ENCODE measurements at regions not wholly inside any gene's neighbourhood (a gene's known extent, or its start where the extent isn't known, plus 50 kb on each side); places are given as distances from the start of the nearest gene placed in this dataset.

- no peak for DNase-seq
These were observed 480.0 kb downstream of the KCTD12 start for GRCh38 chr13:76406243-76406642.

DNA sequence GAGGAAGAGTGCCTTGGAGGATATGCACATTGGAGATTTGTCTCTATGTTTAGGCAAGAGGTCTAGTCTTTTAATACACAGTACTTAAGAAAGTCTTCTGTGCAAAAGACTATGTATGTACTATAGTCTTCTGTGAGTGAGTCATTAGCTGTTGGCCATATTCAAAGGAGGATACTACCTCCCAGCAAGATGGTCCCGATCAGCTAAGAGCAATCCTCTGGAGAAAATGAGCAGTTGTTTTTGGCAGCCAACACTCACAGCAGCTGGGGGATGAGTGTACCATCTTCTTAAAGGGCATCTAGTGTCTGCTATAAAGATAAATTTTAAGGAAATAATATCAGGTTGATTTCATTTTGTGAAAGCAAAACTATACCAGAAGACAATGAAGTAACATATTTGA lies 487.8 kb downstream of the KCTD12 start:
- no peak for DNase-seq

DNA sequence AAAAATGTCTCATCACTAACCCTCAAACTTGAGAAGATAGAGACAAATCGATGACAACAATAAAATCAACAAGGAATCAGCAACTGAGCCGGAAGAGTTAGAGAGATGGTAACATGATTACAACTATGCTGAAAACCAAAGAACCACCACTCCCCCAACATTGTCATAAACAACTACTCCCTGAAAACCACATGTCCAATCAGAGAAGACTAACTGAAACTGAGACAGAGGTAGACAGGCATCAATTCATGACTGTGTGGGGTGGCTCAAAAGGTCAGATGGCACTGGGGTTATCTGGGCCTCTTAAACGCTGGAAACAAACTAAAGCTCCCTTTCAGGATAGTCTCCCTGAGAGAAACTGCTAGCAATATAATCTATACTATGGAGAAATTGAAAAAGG lies 488.8 kb downstream of the KCTD12 start:
- DNase-seq, result peak; percentile 42

DNA sequence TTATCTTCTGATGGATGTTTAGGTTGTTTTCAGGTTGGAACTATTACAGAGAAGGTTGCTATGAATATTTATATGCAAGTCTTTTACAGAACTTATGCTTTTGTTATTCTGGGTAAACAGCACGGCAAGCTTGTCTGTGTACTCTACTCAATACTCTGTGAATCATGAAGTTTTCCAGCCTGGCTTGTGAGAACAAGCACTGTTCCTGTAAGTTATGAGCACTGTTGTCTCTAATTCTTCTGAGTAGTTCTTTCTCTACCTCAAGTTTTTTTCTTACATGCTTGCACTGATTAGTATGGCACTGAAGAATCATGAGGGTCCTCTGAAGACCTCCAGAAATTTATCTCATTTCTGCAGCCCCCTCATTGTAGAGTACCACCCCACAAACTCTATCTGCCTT lies 496.9 kb downstream of the KCTD12 start:
- DNase-seq, result no peak

GRCh38 chr13:76387566-76387965 lies 498.6 kb downstream of the KCTD12 start:
- DNase-seq, result no peak

GRCh38 chr13:76386321-76386720 lies 499.9 kb downstream of the KCTD12 start:
- no peak for DNase-seq

DNA sequence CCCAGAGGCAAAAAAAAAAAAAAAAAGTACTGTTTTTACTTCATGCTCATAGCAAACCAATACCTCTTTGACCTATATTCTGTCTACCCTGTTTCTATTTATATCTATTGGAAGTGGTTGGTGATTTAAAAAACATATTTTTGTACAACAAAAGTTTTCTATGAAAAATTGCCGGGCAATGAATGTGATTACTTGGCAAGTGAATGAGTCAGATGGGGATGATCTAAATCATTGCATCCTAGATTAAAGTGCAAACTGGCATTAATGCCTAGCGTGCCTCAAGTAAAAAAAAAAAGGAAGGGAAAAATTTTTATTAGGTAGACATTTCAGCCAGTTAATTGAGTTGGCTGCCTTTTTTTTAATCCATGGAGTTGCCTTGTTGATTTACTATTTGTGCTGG lies 500.6 kb downstream of the KCTD12 start:
- DNase-seq, result no peak

DNA sequence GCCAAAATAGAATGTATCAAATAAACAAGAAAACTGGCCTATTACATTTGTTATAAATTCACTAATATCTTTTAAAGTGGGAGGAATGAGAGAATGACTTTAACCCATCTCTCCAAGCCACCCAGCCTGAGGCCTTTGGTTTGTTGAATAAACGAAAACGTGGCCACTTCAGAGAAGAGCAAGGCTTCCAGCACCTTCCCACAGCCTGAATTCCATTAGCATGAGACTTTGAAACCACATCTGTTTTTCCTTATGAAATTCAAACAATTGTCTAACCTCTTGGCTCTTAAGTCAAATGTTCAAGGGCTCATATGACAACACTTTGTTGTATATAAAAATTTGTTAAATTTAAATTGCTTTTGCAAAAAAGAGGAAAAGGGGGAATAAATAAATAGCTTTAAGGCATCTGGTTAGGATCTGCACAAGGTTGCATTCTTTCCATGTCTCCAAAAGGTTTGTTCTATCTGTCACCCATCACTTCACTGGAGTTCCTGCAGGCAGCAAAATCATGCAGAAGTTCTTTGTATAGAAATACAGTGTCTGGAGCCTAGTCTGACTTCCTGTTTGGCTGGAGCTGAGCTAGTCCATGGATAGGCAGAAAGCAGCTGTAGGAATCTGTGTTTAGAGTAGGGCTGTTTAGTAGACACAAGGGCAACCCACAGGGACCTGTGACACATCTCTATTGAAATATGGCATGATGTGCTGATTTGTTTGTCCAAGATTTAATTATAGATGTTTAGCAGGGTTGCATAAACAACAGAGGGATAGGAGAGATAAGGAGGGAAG lies 502.3 kb downstream of the KCTD12 start:
- no peak for DNase-seq

GRCh38 chr13:76380446-76381065 lies 505.6 kb downstream of the KCTD12 start:
- no peak for DNase-seq

DNA sequence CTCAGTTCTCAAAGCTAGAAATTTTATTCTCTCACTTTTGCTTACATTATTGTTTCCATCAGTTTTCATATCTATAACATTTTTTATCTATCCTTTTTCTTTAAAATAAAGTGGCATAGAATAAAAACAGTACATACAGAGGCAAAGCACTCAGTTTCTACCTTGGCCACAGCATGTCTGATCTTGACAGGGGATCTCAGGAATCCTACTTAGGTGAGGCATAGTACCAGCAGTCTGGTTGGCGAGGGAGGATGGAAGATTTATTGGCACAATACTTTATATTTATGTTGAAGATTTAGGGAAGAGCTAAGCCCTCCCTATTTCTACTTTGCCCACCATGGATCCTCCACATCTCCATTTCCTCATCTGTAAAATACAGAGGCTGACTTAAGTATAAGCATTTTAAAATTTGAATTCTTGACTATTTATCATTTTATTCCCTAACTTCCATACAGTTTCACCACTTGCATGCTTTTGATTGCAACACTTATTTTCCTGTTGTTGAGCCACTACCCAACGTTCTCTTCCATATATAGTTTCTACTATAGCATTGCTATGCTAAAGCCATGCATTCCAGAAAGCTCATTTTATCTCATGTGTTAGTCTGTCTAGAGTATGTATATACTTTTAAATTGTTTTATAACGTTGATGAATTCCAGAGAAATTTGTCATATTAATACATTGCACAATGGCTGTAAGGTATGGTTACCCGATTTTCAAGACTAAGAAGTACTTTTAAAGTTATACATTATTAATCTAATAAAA lies 506.7 kb downstream of the KCTD12 start:
- no peak for DNase-seq

DNA sequence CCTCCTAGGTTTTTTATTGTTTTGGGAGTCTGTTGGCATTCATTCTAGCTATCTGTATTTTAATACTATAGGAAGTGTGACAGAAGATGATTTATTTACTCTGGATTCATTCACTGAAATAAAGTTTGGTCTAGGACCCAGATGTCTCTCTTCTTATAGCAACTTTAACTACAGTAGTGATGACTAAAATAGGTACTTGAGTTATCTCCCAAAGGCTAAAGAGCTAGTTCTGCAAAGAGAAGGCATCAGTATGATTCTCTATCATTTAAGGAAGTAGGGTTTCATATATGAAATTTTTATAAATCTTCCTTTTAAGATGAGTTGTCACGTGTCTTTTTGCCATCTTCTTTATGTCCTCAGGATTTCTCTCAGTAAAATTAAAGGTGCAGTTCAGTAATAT lies 507.4 kb downstream of the KCTD12 start:
- no peak for DNase-seq

GRCh38 chr13:76363682-76364289 lies 522.4 kb downstream of the KCTD12 start:
- DNase-seq, result no peak

GRCh38 chr13:76361868-76362267 lies 524.3 kb downstream of the KCTD12 start:
- no peak for DNase-seq

GRCh38 chr13:76351541-76352229 lies 534.5 kb downstream of the KCTD12 start:
- no peak for DNase-seq

- no peak for DNase-seq
These were observed 535.8 kb downstream of the KCTD12 start for GRCh38 chr13:76350399-76350798.

DNA sequence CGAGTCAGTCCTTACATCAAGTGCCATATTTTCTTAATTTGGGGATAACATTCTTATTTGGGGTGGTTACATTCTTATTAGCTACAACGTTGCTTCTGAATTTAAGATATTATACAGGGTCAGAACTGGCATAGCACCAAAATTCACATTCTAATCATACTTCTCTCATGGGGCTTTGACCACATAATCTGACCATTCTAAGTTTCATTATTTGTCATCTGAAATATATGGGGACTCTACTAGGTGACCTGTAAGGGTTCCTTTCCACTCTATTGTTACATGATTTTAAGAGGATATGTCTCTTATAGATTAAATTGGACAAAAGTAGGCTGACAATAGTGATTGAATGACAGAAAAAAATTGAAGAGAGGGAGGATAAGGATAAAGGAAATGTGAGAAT lies 536.5 kb downstream of the KCTD12 start:
- DNase-seq, result no peak

- DNase-seq, result no peak
These were observed 546.6 kb downstream of the KCTD12 start for GRCh38 chr13:76339649-76340048.

DNA sequence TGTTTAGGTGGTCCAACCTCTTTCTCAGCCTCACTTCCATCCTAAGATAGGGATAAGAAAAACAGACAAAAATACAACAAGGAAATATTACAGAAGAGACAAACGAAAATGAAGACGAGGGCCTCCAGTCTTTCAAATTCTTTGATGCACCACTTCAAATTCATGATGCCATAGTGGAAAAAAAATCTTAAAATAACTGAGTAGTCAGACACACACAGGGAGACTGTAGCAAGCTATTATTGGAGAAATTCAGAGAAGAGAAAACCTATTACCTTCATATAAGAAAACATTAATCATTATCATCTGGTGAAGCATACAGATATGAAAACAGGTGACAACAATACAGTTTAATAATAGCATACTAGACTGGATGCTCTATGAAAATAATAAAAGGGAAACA lies 548.2 kb downstream of the KCTD12 start:
- DNase-seq, result no peak

GRCh38 chr13:76336889-76337844 lies 549.0 kb downstream of the KCTD12 start:
- DNase-seq, result no peak

GRCh38 chr13:76335463-76335862 lies 550.7 kb downstream of the KCTD12 start:
- no peak for DNase-seq

- no peak for DNase-seq
These were observed 554.1 kb downstream of the KCTD12 start for GRCh38 chr13:76331943-76332712.
